NCI-H128 (cell line): ENCODE measurements at regions not wholly inside any gene's neighbourhood (a gene's known extent, or its start where the extent isn't known, plus 50 kb on each side); places are given as distances from the start of the nearest gene placed in this dataset.
"Not testable (repeated sequence)": the region's sequence is repeated elsewhere in the genome, so short reads cannot be mapped to it uniquely, and the experiment has no call there.

Source experiments
- DNase-seq: peaks from one replicate; lab custom pipeline; 2025; ENCODE audit not compliant: unreplicated experiment; lab: John Stamatoyannopoulos, UW

- no peak for DNase-seq
Observed at GRCh38 chr11:87775036-87775435, 400.2 kb downstream of the RAB38 start.

- DNase-seq, result no peak
Observed at GRCh38 chr11:87769661-87770060, 405.6 kb downstream of the RAB38 start.

- no peak for DNase-seq
Observed at GRCh38 chr11:87767615-87768014, 407.6 kb downstream of the RAB38 start.

GRCh38 chr11:87764075-87764474 is 411.2 kb downstream of the RAB38 start:
- DNase-seq, result not testable (repeated sequence)

- no peak for DNase-seq
Observed at GRCh38 chr11:87754685-87755084, 420.6 kb downstream of the RAB38 start.

- no peak for DNase-seq
Observed at GRCh38 chr11:87753143-87753542, 422.1 kb downstream of the RAB38 start.

GRCh38 chr11:87743007-87743406 is 432.2 kb downstream of the RAB38 start:
- no peak for DNase-seq

- DNase-seq, result no peak
Observed at GRCh38 chr11:87740968-87741367, 434.3 kb downstream of the RAB38 start.

- DNase-seq, result no peak
Observed at GRCh38 chr11:87740451-87740850, 434.8 kb downstream of the RAB38 start.

GRCh38 chr11:87739766-87740165 is 435.5 kb downstream of the RAB38 start:
- no peak for DNase-seq

- DNase-seq, result no peak
Observed at GRCh38 chr11:87739261-87739660, 436.0 kb downstream of the RAB38 start.

- DNase-seq, result no peak
Observed at GRCh38 chr11:87736928-87737327, 438.3 kb downstream of the RAB38 start.

- no peak for DNase-seq
Observed at GRCh38 chr11:87726506-87726905, 448.7 kb downstream of the RAB38 start.

- DNase-seq, result no peak
Observed at GRCh38 chr11:87724358-87724757, 450.9 kb downstream of the RAB38 start.

GRCh38 chr11:87722756-87723565 is 452.3 kb downstream of the RAB38 start:
- no peak for DNase-seq

GRCh38 chr11:87719326-87720073 is 455.7 kb downstream of the RAB38 start:
- no peak for DNase-seq

- no peak for DNase-seq
Observed at GRCh38 chr11:87712802-87713202, 462.4 kb downstream of the RAB38 start.

- no peak for DNase-seq
Observed at GRCh38 chr11:87712391-87712790, 462.9 kb downstream of the RAB38 start.

- not testable (repeated sequence) for DNase-seq
Observed at GRCh38 chr11:87703589-87703988, 471.7 kb downstream of the RAB38 start.

- no peak for DNase-seq
Observed at GRCh38 chr11:87675993-87676392, 499.2 kb downstream of the RAB38 start.

- DNase-seq, result no peak
Observed at GRCh38 chr11:87666730-87667129, 508.5 kb downstream of the RAB38 start.

- no peak for DNase-seq
Observed at GRCh38 chr11:87662287-87662686, 513.0 kb downstream of the RAB38 start.
